H1 (cell line): ENCODE measurements at regions not wholly inside any gene's neighbourhood (a gene's known extent, or its start where the extent isn't known, plus 50 kb on each side); places are given as distances from the start of the nearest gene placed in this dataset.

Source experiments
- CTCF ChIA-PET: fragments of 300-600 bp; sonication (Branson Sonifier 250); formaldehyde crosslinking; loops from one replicate; lab custom pipeline; 2021; ENCODE audit not compliant: partially characterized antibody; lab: Charles Lee
- POLR2A ChIA-PET: fragments of 300-600 bp; sonication (Branson Sonifier 250); formaldehyde crosslinking; loops from one replicate; lab custom pipeline; 2021; ENCODE audit warnings: inconsistent platforms; ENCODE audit not compliant: partially characterized antibody; lab: Charles Lee
- DNase-seq, 2 experiments: peaks; one replicate each; pipeline versions ENCODE4 v3.0.0 to v3.0.0-alpha.2; 2010 to 2022; ENCODE audit warnings: low spot score in 2 of 2, low read depth in 1 of 2, mixed read lengths in 1 of 2
- FAIRE-seq: peaks from 2 replicates; lab custom pipeline; 2011; peaks lifted over from hg19 to GRCh38; lab: Jason Lieb, UNC
- H2AFZ ChIP-seq: 2 replicates; pipeline ENCODE4 v1.8.1; 2012; ENCODE audit warnings: low read length, inconsistent platforms
- H2AK5ac ChIP-seq: 2 replicates; pipeline ENCODE4 v1.6.1; 2013; ENCODE audit warnings: low read depth, low read length
- H2BK120ac ChIP-seq: replicated peaks from 2 replicates; pipeline ENCODE3; 2013; ENCODE audit warnings: low read depth, low read length, inconsistent platforms
- H2BK12ac ChIP-seq: 2 replicates; pipeline ENCODE4 v1.6.1; 2013; ENCODE audit warnings: low read depth, low read length
- H2BK15ac ChIP-seq: 2 replicates; pipeline ENCODE4 v1.6.1; 2013; ENCODE audit warnings: low read length
- H2BK20ac ChIP-seq: 2 replicates; pipeline ENCODE4 v1.6.1; 2013; ENCODE audit warnings: low read length
- H2BK5ac ChIP-seq: 2 replicates; pipeline ENCODE4 v1.6.1; 2013; ENCODE audit warnings: low read depth, low read length
- H3K14ac ChIP-seq: 2 replicates; pipeline ENCODE4 v1.6.1; 2013; ENCODE audit warnings: inconsistent platforms; ENCODE audit not compliant: insufficient read length
- H3K18ac ChIP-seq: 2 replicates; pipeline ENCODE4 v1.6.1; 2013; ENCODE audit warnings: low read length; ENCODE audit errors: extremely low read depth
- H3K23ac ChIP-seq: 2 replicates; pipeline ENCODE4 v1.6.1; 2013; ENCODE audit warnings: inconsistent platforms; ENCODE audit not compliant: insufficient read length
- H3K23me2 ChIP-seq: 2 replicates; pipeline ENCODE4 v1.6.1; 2013; ENCODE audit warnings: low read depth, low read length
- H3K27ac ChIP-seq: 2 replicates; pipeline ENCODE4 v1.6.1; 2011; ENCODE audit warnings: low read depth, low read length, inconsistent platforms
- H3K27me3 ChIP-seq, 4 experiments: replicated peaks in 1 of 4; 1 replicate in 1 of 4; 2 replicates in 3 of 4; pipeline versions ENCODE4 v1.6.1 to v1.8.1; 2011 to 2013; ENCODE audit warnings: low read length in 3 of 4, mild to moderate bottlenecking in 3 of 4, inconsistent platforms in 2 of 4, mixed read lengths in 2 of 4, moderate library complexity in 1 of 4; ENCODE audit not compliant: control insufficient read depth in 3 of 4, insufficient read depth in 3 of 4; ENCODE audit errors: extremely low read depth in 1 of 4
- H3K36me3 ChIP-seq, 4 experiments: 2 replicates each; pipeline versions ENCODE4 v1.6.1 to v1.8.1; 2011 to 2013; ENCODE audit warnings: mild to moderate bottlenecking in 4 of 4, low read length in 3 of 4, moderate library complexity in 2 of 4, control low read depth in 1 of 4, inconsistent platforms in 1 of 4; ENCODE audit not compliant: insufficient read depth in 4 of 4, control insufficient read depth in 2 of 4
- H3K4ac ChIP-seq: replicated peaks from 2 replicates; pipeline ENCODE3; 2013; ENCODE audit warnings: low read length, low read depth, mixed read lengths, inconsistent platforms; ENCODE audit not compliant: insufficient read length
- H3K4me1 ChIP-seq, 4 experiments: replicated peaks in 1 of 4; 1 replicate in 1 of 4; 2 replicates in 3 of 4; pipeline versions ENCODE4 v1.6.1 to v1.8.1; 2011 to 2013; ENCODE audit warnings: low read length in 3 of 4, inconsistent platforms in 2 of 4, mixed read lengths in 1 of 4; ENCODE audit not compliant: insufficient read depth in 4 of 4, control insufficient read depth in 3 of 4
- H3K4me2 ChIP-seq, 2 experiments: 2 replicates each; pipeline versions ENCODE4 v1.6.1 to v1.8.1; 2011 to 2013; ENCODE audit warnings: low read depth in 2 of 2, low read length in 2 of 2, control low read depth in 1 of 2, inconsistent platforms in 1 of 2, mild to moderate bottlenecking in 1 of 2; ENCODE audit not compliant: insufficient read depth in 1 of 2
- H3K4me3 ChIP-seq, 4 experiments: fragments of 200-600, 300-600 bp in 1 of 4; sonication (generic), shearing (Covaris generic), sonication (Bioruptor Twin) in 1 of 4; 2 replicates each; pipeline versions ENCODE4 v1.5.1 to v1.8.1; 2011 to 2016; ENCODE audit warnings: low read length in 4 of 4, low read depth in 3 of 4, control low read depth in 2 of 4, inconsistent platforms in 2 of 4, mild to moderate bottlenecking in 2 of 4, mixed read lengths in 1 of 4, moderate library complexity in 1 of 4; ENCODE audit not compliant: insufficient read depth in 2 of 4; ENCODE audit errors: extremely low read depth in 1 of 4
- H3K56ac ChIP-seq: replicated peaks from 2 replicates; pipeline ENCODE3; 2013; ENCODE audit warnings: low read depth, mild to moderate bottlenecking, mixed read lengths, low read length, inconsistent platforms; ENCODE audit not compliant: insufficient read length
- H3K79me1 ChIP-seq: 2 replicates; pipeline ENCODE4 v1.6.1; 2013; ENCODE audit warnings: low read depth, low read length, control low read depth
- H3K79me2 ChIP-seq, 2 experiments: 2 replicates each; pipeline versions ENCODE4 v1.6.1 to v1.8.1; 2012 to 2013; ENCODE audit warnings: low read length in 2 of 2, mild to moderate bottlenecking in 2 of 2, inconsistent platforms in 1 of 2; ENCODE audit not compliant: insufficient read depth in 2 of 2, control insufficient read depth in 1 of 2
- H3K9ac ChIP-seq, 4 experiments: replicated peaks in 1 of 4; 1 replicate in 1 of 4; 2 replicates in 3 of 4; pipeline versions ENCODE4 v1.6.1 to v1.8.1; 2011 to 2013; ENCODE audit warnings: low read depth in 3 of 4, low read length in 3 of 4, control low read depth in 2 of 4, mild to moderate bottlenecking in 2 of 4, moderate library complexity in 2 of 4, inconsistent platforms in 1 of 4; ENCODE audit errors: extremely low read depth in 1 of 4
- H3K9me3 ChIP-seq, 2 experiments: 2 replicates each; pipeline versions ENCODE4 v1.6.1 to v1.8.1; 2012 to 2013; ENCODE audit warnings: mild to moderate bottlenecking in 2 of 2, moderate library complexity in 2 of 2, control low read depth in 1 of 2, inconsistent platforms in 1 of 2, low read depth in 1 of 2, low read length in 1 of 2, mixed read lengths in 1 of 2; ENCODE audit not compliant: insufficient read depth in 2 of 2
- H4K20me1 ChIP-seq, 2 experiments: replicated peaks in 1 of 2; 2 replicates each; pipeline versions ENCODE3 to v1.8.1; 2011 to 2013; ENCODE audit warnings: inconsistent platforms in 2 of 2, low read length in 2 of 2, mild to moderate bottlenecking in 1 of 2; ENCODE audit not compliant: insufficient read depth in 2 of 2, control insufficient read depth in 1 of 2
- H4K5ac ChIP-seq: 2 replicates; pipeline ENCODE4 v1.6.1; 2013; ENCODE audit warnings: low read length, low read depth, mixed read lengths, inconsistent platforms; ENCODE audit not compliant: insufficient read length
- H4K8ac ChIP-seq: 2 replicates; pipeline ENCODE4 v1.8.0; 2013; ENCODE audit warnings: mild to moderate bottlenecking, moderate library complexity, low read length, inconsistent platforms; ENCODE audit not compliant: insufficient read depth; ENCODE audit errors: extremely low read depth
- H4K91ac ChIP-seq: replicated peaks from 2 replicates; pipeline ENCODE3; 2013; ENCODE audit warnings: low read length, mixed read lengths, inconsistent platforms; ENCODE audit not compliant: insufficient read length
- BACH1 ChIP-seq: IDR thresholded peaks from 2 replicates; pipeline ENCODE4 v1.6.1; 2012; ENCODE audit warnings: low read length, improper control_type of control experiment
- BRCA1 ChIP-seq: IDR thresholded peaks from 2 replicates; pipeline ENCODE4 v1.6.1; 2012; ENCODE audit warnings: low read depth, low read length, improper control_type of control experiment
- EZH2 ChIP-seq: fragments of 200-600 bp; sonication (generic); IDR thresholded peaks from 2 replicates; pipeline ENCODE4 v1.7.1; 2012; ENCODE audit warnings: low read depth, mild to moderate bottlenecking, moderate library complexity, low read length, inconsistent platforms; ENCODE audit not compliant: severe bottlenecking
- GTF2F1 ChIP-seq: IDR thresholded peaks from 2 replicates; pipeline ENCODE4 v1.6.1; 2012; ENCODE audit warnings: low read depth, low read length, improper control_type of control experiment, borderline replicate concordance
- POU5F1 ChIP-seq: IDR thresholded peaks from 2 replicates; pipeline ENCODE4 v1.6.1; 2011; ENCODE audit warnings: low read depth, mild to moderate bottlenecking, low read length, moderate library complexity
- RBBP5 ChIP-seq: IDR thresholded peaks from 2 replicates; pipeline ENCODE4 v1.7.1; 2012; ENCODE audit warnings: low read depth, mild to moderate bottlenecking, inconsistent platforms, low read length, moderate library complexity, borderline replicate concordance
- RNF2 ChIP-seq: fragments of 200-900, 300-1000 bp; sonication (generic); IDR thresholded peaks from 2 replicates; pipeline ENCODE4 v1.7.1; 2016; ENCODE audit warnings: borderline replicate concordance, low read depth, mild to moderate bottlenecking, antibody characterized with exemption, low read length; ENCODE audit not compliant: poor library complexity, severe bottlenecking; ENCODE audit errors: missing control alignments
- RXRA ChIP-seq: IDR thresholded peaks from 2 replicates; pipeline ENCODE4 v1.6.1; 2011; ENCODE audit warnings: low read depth, mild to moderate bottlenecking, low read length, moderate library complexity; ENCODE audit not compliant: insufficient read depth
- SAP30 ChIP-seq: fragments of 300-600 bp; sonication (generic); IDR thresholded peaks from 2 replicates; pipeline ENCODE4 v1.7.1; 2012; ENCODE audit warnings: low read length, moderate library complexity, mild to moderate bottlenecking, inconsistent platforms; ENCODE audit not compliant: insufficient read depth, insufficient replicate concordance
- SP1 ChIP-seq: IDR thresholded peaks from 2 replicates; pipeline ENCODE4 v1.6.1; 2011; ENCODE audit warnings: low read depth, low read length
- SP2 ChIP-seq: IDR thresholded peaks from 2 replicates; pipeline ENCODE4 v1.6.1; 2012; ENCODE audit warnings: mild to moderate bottlenecking, low read length, inconsistent platforms
- ZNF274 ChIP-seq: IDR thresholded peaks from 2 replicates; pipeline ENCODE4 v1.7.0; 2012; ENCODE audit warnings: low read length, borderline replicate concordance; ENCODE audit errors: extremely low read depth
- WGBS, 2 experiments: shearing (Covaris generic) in 1 of 2; methylation state at CpG; one replicate each; pipeline versions ENCODE4 v1.1.6 to v1.1.7; 2013 to 2015; ENCODE audit warnings: low lambda C conversion rate in 2 of 2, mixed read lengths in 2 of 2, inconsistent platforms in 1 of 2, low coverage in 1 of 2, missing lambda C conversion rate in 1 of 2; ENCODE audit not compliant: insufficient replicate concordance in 2 of 2, insufficient coverage in 1 of 2, insufficient read length in 1 of 2; ENCODE audit errors: extremely low coverage in 1 of 2, missing lambda C conversion rate in 1 of 2; 5-methylcytosine and 5-hydroxymethylcytosine counted together

- Histone ChIP-seq H3K79me2 (no peaks in the 10 kb centered on the region), H3K4me1 (peaks cover 0 to 13% (median 8%) of the 10 kb centered on the region in 4 experiments; a peak in 6 of 7 replicates), H2BK20ac (no peak overlapping the region), H3K18ac (no peak overlapping the region), H4K5ac (no peak overlapping the region), H3K79me1 (no peaks in the 10 kb centered on the region), H3K27ac (peak overlapping the region; percentile 2; the same call in 1 of the 2 replicates), H3K56ac (no peak overlapping the region), H3K14ac (no peak overlapping the region), H3K23me2 (no peaks in the 10 kb centered on the region), H2BK15ac (0 out of 2 replicates have a peak overlapping the region, but pooled peaks have one; percentile 46), H3K23ac (no peak overlapping the region), H3K9me3 (no peaks in the 10 kb centered on the region), H4K91ac (peak overlapping the region; percentile 95), H2BK120ac (no peak overlapping the region), H3K4me2 (no peak overlapping the region), H2AFZ (no peak overlapping the region), H2BK5ac (no peak overlapping the region), H3K27me3 (no peaks in the 10 kb centered on the region), H4K20me1 (no peaks in the 10 kb centered on the region), H3K4me3 (no peak overlapping the region), H2AK5ac (no peak overlapping the region), H2BK12ac (peak overlapping the region; percentile 20; the same call in 1 of the 2 replicates), H3K4ac (peak overlapping the region; percentile 7), H4K8ac (peak overlapping the region; percentile 19; the same call in 1 of the 2 replicates), H3K9ac (no peak overlapping the region), H3K36me3 (no peaks in the 10 kb centered on the region)
- CTCF ChIA-PET = interaction anchor here (0.8 kb wide), 1 partner anchor 17 kb away, joined by 3 read pairs; no protein-coding TSS in a partner anchor
- FAIRE-seq (no peak), DNase-seq (no peak)
- TF ChIP-seq ZNF274 (no peak), BRCA1 (no peak), RXRA (no peak), EZH2 (no peak), SAP30 (no peak), BACH1 (no peak), GTF2F1 (no peak), SP2 (no peak), RNF2 (no peak), SP1 (no peak), POU5F1 (no peak), RBBP5 (no peak)
- 92% methylated on average over 9 of the region's 9 CpGs; no CpG with 5 or more reads in 1 of the 2 experiments for WGBS, 2 experiments
- POLR2A ChIA-PET = interaction anchor here (0.8 kb wide), 1 partner anchor 47 kb away, joined by 3 read pairs; no protein-coding TSS in a partner anchor
Measured at GRCh38 chr1:234961456-234962339, 166.9 kb downstream of the TOMM20 start.
